GM23338 (cell line): ENCODE measurements at regions not wholly inside any gene's neighbourhood (a gene's known extent, or its start where the extent isn't known, plus 50 kb on each side); places are given as distances from the start of the nearest gene placed in this dataset.

ENCODE experiments used
- CTCF ChIP-seq, 2 experiments: fragments of 200-600 bp in 1 of 2; sonication (generic) in 1 of 2; conservative IDR thresholded peaks; 2 replicates each; pipeline versions ENCODE4 v1.5.1 to v1.6.1; 2016 to 2017; ENCODE audit warnings: antibody characterized with exemption in 2 of 2, low read depth in 2 of 2, mild to moderate bottlenecking in 2 of 2, moderate library complexity in 1 of 2
- EZH2 ChIP-seq: fragments of 200-600 bp; sonication (generic); IDR thresholded peaks from one replicate; pipeline ENCODE4 v1.8.0; 2017; ENCODE audit warnings: antibody characterized with exemption, mild to moderate bottlenecking, low read depth; ENCODE audit not compliant: unreplicated experiment
- EZH2phosphoT487 ChIP-seq: fragments of 200-600 bp; sonication (generic); IDR thresholded peaks from one replicate; pipeline ENCODE4 v1.8.1; 2018; ENCODE audit warnings: antibody characterized with exemption; ENCODE audit not compliant: unreplicated experiment
- NANOG ChIP-seq: IDR thresholded peaks from 2 replicates; pipeline ENCODE4 v1.6.1; 2016; ENCODE audit warnings: antibody characterized with exemption, borderline replicate concordance
- POLR2AphosphoS5 ChIP-seq: IDR thresholded peaks from 2 replicates; pipeline ENCODE4 v1.6.1; 2016; ENCODE audit warnings: antibody characterized with exemption, low read depth
- TF ChIP-seq, protein P1 (sequence below): IDR thresholded peaks from one replicate; pipeline ENCODE4 v1.6.1; 2018; ENCODE audit warnings: antibody characterized with exemption; ENCODE audit not compliant: unreplicated experiment

DNA sequence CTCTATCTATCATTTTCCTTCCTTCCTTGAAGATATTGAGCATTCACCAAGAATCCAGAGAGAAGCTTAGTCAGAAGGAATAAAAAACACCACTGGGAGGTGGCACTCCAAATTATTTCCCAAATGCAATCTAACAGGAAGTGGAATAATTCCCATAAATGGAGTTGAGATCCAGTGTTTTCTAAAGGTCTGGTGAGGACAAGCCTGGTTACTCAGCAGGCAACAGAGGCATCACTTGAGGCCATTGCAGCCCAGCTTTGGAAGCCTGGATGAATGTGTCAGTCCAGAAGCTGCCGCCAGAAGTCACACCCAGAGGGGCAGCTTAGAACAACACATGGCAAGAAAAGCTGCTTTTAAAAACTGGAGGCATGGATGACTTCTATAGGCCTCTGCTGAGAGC is 288.9 kb upstream of the KLF6 start:
- TF ChIP-seq CTCF (conservative IDR thresholded peaks at IDR 0.05; ENCODE audit: low read depth in 2 of 2), result no peak
- TF ChIP-seq EZH2, result no peak
- TF ChIP-seq NANOG, result no peak
- no peak for TF ChIP-seq EZH2phosphoT487
- TF ChIP-seq, protein P1, sequence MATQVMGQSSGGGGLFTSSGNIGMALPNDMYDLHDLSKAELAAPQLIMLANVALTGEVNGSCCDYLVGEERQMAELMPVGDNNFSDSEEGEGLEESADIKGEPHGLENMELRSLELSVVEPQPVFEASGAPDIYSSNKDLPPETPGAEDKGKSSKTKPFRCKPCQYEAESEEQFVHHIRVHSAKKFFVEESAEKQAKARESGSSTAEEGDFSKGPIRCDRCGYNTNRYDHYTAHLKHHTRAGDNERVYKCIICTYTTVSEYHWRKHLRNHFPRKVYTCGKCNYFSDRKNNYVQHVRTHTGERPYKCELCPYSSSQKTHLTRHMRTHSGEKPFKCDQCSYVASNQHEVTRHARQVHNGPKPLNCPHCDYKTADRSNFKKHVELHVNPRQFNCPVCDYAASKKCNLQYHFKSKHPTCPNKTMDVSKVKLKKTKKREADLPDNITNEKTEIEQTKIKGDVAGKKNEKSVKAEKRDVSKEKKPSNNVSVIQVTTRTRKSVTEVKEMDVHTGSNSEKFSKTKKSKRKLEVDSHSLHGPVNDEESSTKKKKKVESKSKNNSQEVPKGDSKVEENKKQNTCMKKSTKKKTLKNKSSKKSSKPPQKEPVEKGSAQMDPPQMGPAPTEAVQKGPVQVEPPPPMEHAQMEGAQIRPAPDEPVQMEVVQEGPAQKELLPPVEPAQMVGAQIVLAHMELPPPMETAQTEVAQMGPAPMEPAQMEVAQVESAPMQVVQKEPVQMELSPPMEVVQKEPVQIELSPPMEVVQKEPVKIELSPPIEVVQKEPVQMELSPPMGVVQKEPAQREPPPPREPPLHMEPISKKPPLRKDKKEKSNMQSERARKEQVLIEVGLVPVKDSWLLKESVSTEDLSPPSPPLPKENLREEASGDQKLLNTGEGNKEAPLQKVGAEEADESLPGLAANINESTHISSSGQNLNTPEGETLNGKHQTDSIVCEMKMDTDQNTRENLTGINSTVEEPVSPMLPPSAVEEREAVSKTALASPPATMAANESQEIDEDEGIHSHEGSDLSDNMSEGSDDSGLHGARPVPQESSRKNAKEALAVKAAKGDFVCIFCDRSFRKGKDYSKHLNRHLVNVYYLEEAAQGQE, result no peak
- TF ChIP-seq POLR2AphosphoS5, result no peak
